Erythroblast (primary cell): ENCODE measurements at regions not wholly inside any gene's neighbourhood (a gene's known extent, or its start where the extent isn't known, plus 50 kb on each side); places are given as distances from the start of the nearest gene placed in this dataset.

Experiments used
- GATA1 ChIP-seq: IDR thresholded peaks from 2 replicates; pipeline ENCODE4 v1.6.1; 2011; ENCODE audit warnings: low read depth, mild to moderate bottlenecking, control low read depth, low read length, moderate library complexity
- POLR2A ChIP-seq: IDR thresholded peaks from 2 replicates; pipeline ENCODE4 v1.6.1; 2011; ENCODE audit warnings: mild to moderate bottlenecking, low read length

- TF ChIP-seq POLR2A, result no peak
- no peak for TF ChIP-seq GATA1
Observed at GRCh38 chr7:42734568-42734967, 177.3 kb downstream of the C7orf25 start.
